Neural cell (in vitro differentiated cells): ENCODE measurements at regions not wholly inside any gene's neighbourhood (a gene's known extent, or its start where the extent isn't known, plus 50 kb on each side); places are given as distances from the start of the nearest gene placed in this dataset.

Experiments
- H2AFZ ChIP-seq: fragments of 200-600, 300-800 bp; sonication (generic), shearing (Covaris generic); 2 replicates; pipeline ENCODE4 v1.6.0; 2014; ENCODE audit warnings: low read depth, mild to moderate bottlenecking, antibody characterized with exemption, low read length, moderate library complexity
- H3F3A ChIP-seq: fragments of 200-600 bp; shearing (Covaris generic); 2 replicates; pipeline ENCODE4 v1.6.1; 2016; ENCODE audit warnings: mild to moderate bottlenecking, moderate library complexity, mixed read lengths, antibody characterized with exemption, low read length; ENCODE audit not compliant: insufficient read depth, poor library complexity, severe bottlenecking
- H3K27ac ChIP-seq: fragments of 200-600, 300-800 bp; sonication (generic), shearing (Covaris generic); 2 replicates; pipeline ENCODE4 v1.5.1; 2014; ENCODE audit warnings: mild to moderate bottlenecking, low read length, moderate library complexity
- H3K27me3 ChIP-seq: fragments of 300-800, 200-600 bp; sonication (generic), shearing (Covaris generic); 2 replicates; pipeline ENCODE4 v1.6.0; 2014; ENCODE audit warnings: mild to moderate bottlenecking, low read depth, low read length, moderate library complexity; ENCODE audit not compliant: insufficient read depth
- H3K36me3 ChIP-seq: fragments of 300-800, 200-600 bp; sonication (generic), shearing (Covaris generic); 2 replicates; pipeline ENCODE4 v1.5.1; 2014; ENCODE audit warnings: mild to moderate bottlenecking, antibody characterized with exemption, low read length, moderate library complexity; ENCODE audit not compliant: insufficient read depth
- H3K4me2 ChIP-seq: fragments of 300-800, 200-600 bp; sonication (generic), shearing (Covaris generic); 2 replicates; pipeline ENCODE4 v1.6.0; 2014; ENCODE audit warnings: mild to moderate bottlenecking, low read length
- H3K4me3 ChIP-seq: fragments of 300-800, 200-600 bp; sonication (generic), shearing (Covaris generic); 2 replicates; pipeline ENCODE4 v1.5.1; 2014; ENCODE audit warnings: mild to moderate bottlenecking, low read length, moderate library complexity
- H3K79me2 ChIP-seq: fragments of 200-600 bp; shearing (Covaris generic); replicated peaks from 2 replicates; pipeline ENCODE4 v1.6.0; 2014; ENCODE audit warnings: mild to moderate bottlenecking, low read length, moderate library complexity; ENCODE audit not compliant: insufficient read depth
- H3K9ac ChIP-seq: fragments of 300-800, 200-600 bp; sonication (generic), shearing (Covaris generic); 2 replicates; pipeline ENCODE4 v1.6.1; 2016; ENCODE audit warnings: mild to moderate bottlenecking, low read length, mixed read lengths
- H3K9me2 ChIP-seq: fragments of 200-600 bp; shearing (Covaris generic); 2 replicates; pipeline ENCODE4 v1.6.1; 2016; ENCODE audit warnings: mild to moderate bottlenecking, low read length, mixed read lengths; ENCODE audit not compliant: insufficient read depth
- H3K9me3 ChIP-seq: fragments of 200-600, 300-800 bp; sonication (generic), shearing (Covaris generic); 2 replicates; pipeline ENCODE4 v1.6.1; 2016; ENCODE audit warnings: mild to moderate bottlenecking, mixed run types, low read length, moderate library complexity, mixed read lengths
- H4K20me1 ChIP-seq: fragments of 200-600 bp; shearing (Covaris generic); 2 replicates; pipeline ENCODE4 v1.6.1; 2016; ENCODE audit warnings: mild to moderate bottlenecking, mixed run types; ENCODE audit not compliant: insufficient read depth
- CTCF ChIP-seq: fragments of 450-650 bp; IDR thresholded peaks from 2 replicates; pipeline ENCODE4 v1.5.1; 2014; ENCODE audit warnings: antibody characterized with exemption, mild to moderate bottlenecking, moderate library complexity; ENCODE audit not compliant: poor library complexity, severe bottlenecking
- EP300 ChIP-seq: fragments of 450-650 bp; conservative IDR thresholded peaks from 2 replicates; pipeline ENCODE4 v1.6.1; 2014; ENCODE audit warnings: antibody characterized with exemption, mild to moderate bottlenecking, moderate library complexity; ENCODE audit not compliant: poor library complexity, severe bottlenecking
- EZH2 ChIP-seq: fragments of 200-600, 300-800 bp; shearing (Covaris generic), sonication (generic); IDR thresholded peaks from 2 replicates; pipeline ENCODE4 v1.6.1; 2014; ENCODE audit warnings: antibody characterized with exemption, low read length, borderline replicate concordance, mild to moderate bottlenecking; ENCODE audit not compliant: insufficient read depth, poor library complexity, severe bottlenecking
- MXI1 ChIP-seq: fragments of 450-650 bp; conservative IDR thresholded peaks from 2 replicates; pipeline ENCODE4 v1.6.1; 2014; ENCODE audit warnings: antibody characterized with exemption, mild to moderate bottlenecking; ENCODE audit not compliant: poor library complexity, severe bottlenecking
- POLR2AphosphoS5 ChIP-seq: IDR thresholded peaks from 2 replicates; pipeline ENCODE4 v1.6.1; 2012
- RAD21 ChIP-seq: fragments of 450-650 bp; conservative IDR thresholded peaks from 2 replicates; pipeline ENCODE4 v1.6.1; 2014; ENCODE audit warnings: antibody characterized with exemption, mild to moderate bottlenecking, moderate library complexity
- REST ChIP-seq: IDR thresholded peaks from 2 replicates; pipeline ENCODE4 v1.6.1; 2012; ENCODE audit warnings: borderline replicate concordance
- SMC3 ChIP-seq: fragments of 450-650 bp; conservative IDR thresholded peaks from 2 replicates; pipeline ENCODE4 v1.6.1; 2014; ENCODE audit warnings: antibody characterized with exemption, mild to moderate bottlenecking, moderate library complexity; ENCODE audit not compliant: poor library complexity
- TAF1 ChIP-seq: IDR thresholded peaks from 2 replicates; pipeline ENCODE4 v1.6.1; 2012; ENCODE audit warnings: low read depth

GRCh38 chr2:185082749-185083148, 484.4 kb downstream of the ZNF804A start:
- H3K27ac ChIP-seq: no peak overlapping the region
- H3K9me2 ChIP-seq: no peaks in the 10 kb centered on the region
- H4K20me1 ChIP-seq: no peaks in the 10 kb centered on the region
- H3K4me3 ChIP-seq: no peak overlapping the region
- no peak overlapping the region for H3K9ac ChIP-seq
- no peaks in the 10 kb centered on the region for H3F3A ChIP-seq
- no peaks in the 10 kb centered on the region for H3K79me2 ChIP-seq
- no peaks in the 10 kb centered on the region for H3K9me3 ChIP-seq
- no peaks in the 10 kb centered on the region for H3K27me3 ChIP-seq
- no peak for TF ChIP-seq TAF1
- TF ChIP-seq RAD21: no peak
- H3K4me2 ChIP-seq: no peak overlapping the region
- H3K36me3 ChIP-seq: no peaks in the 10 kb centered on the region
- no peak overlapping the region for H2AFZ ChIP-seq

GRCh38 chr2:185108588-185108987, 510.3 kb downstream of the ZNF804A start:
- Histone ChIP-seq H3F3A (no peaks in the 10 kb centered on the region), H3K4me2 (no peak overlapping the region), H3K27me3 (no peaks in the 10 kb centered on the region), H3K9ac (no peak overlapping the region), H4K20me1 (no peaks in the 10 kb centered on the region), H3K4me3 (no peak overlapping the region), H3K36me3 (no peaks in the 10 kb centered on the region), H3K9me2 (no peaks in the 10 kb centered on the region), H3K27ac (no peak overlapping the region), H3K79me2 (no peaks in the 10 kb centered on the region), H2AFZ (no peak overlapping the region), H3K9me3 (no peaks in the 10 kb centered on the region)
- TF ChIP-seq SMC3: no peak
- no peak for TF ChIP-seq POLR2AphosphoS5
- peak; percentile 12 for TF ChIP-seq CTCF
- no peak for TF ChIP-seq EZH2

- Histone ChIP-seq H3K9ac (no peak overlapping the region), H3K4me3 (no peak overlapping the region), H3K36me3 (no peaks in the 10 kb centered on the region), H3K9me2 (no peaks in the 10 kb centered on the region), H3K27ac (no peak overlapping the region), H3K27me3 (no peaks in the 10 kb centered on the region), H2AFZ (no peak overlapping the region), H3K9me3 (no peaks in the 10 kb centered on the region), H3K4me2 (no peak overlapping the region), H3K79me2 (no peaks in the 10 kb centered on the region), H4K20me1 (no peaks in the 10 kb centered on the region), H3F3A (no peaks in the 10 kb centered on the region)
- no peak for TF ChIP-seq EP300
- TF ChIP-seq RAD21: no peak
- no peak for TF ChIP-seq MXI1
These were observed 529.1 kb downstream of the ZNF804A start for GRCh38 chr2:185127412-185127811.

GRCh38 chr2:185128346-185128745, 530.0 kb downstream of the ZNF804A start:
- Histone ChIP-seq H3K9me2 (no peaks in the 10 kb centered on the region), H3K4me2 (no peak overlapping the region), H2AFZ (no peak overlapping the region), H3K9ac (no peak overlapping the region), H3K36me3 (no peaks in the 10 kb centered on the region), H3K4me3 (no peak overlapping the region), H3K79me2 (no peaks in the 10 kb centered on the region), H3F3A (no peaks in the 10 kb centered on the region), H3K27ac (no peak overlapping the region), H3K9me3 (no peaks in the 10 kb centered on the region), H3K27me3 (no peaks in the 10 kb centered on the region), H4K20me1 (no peaks in the 10 kb centered on the region)
- TF ChIP-seq MXI1: no peak
- no peak for TF ChIP-seq TAF1
- no peak for TF ChIP-seq REST
- no peak for TF ChIP-seq POLR2AphosphoS5
- no peak for TF ChIP-seq RAD21
- TF ChIP-seq SMC3: no peak
- no peak for TF ChIP-seq CTCF
- no peak for TF ChIP-seq EZH2
- TF ChIP-seq EP300: no peak
